Transverse colon (tissue), 4 donors: ENCODE measurements at regions not wholly inside any gene's neighbourhood (a gene's known extent, or its start where the extent isn't known, plus 50 kb on each side); places are given as distances from the start of the nearest gene placed in this dataset.

Source experiments
- DNase-seq: peaks from one replicate; pipeline ENCODE4 v3.0.0-alpha.2; 2019
- H3K27ac ChIP-seq, 4 donors: fragments of 200-600 bp; sonication (generic); 2 replicates each; pipeline ENCODE4 v1.5.1; 2016 to 2018; ENCODE audit warnings: inconsistent platforms in 4 of 4
- H3K27me3 ChIP-seq: fragments of 200-600 bp; sonication (generic); 2 replicates; pipeline ENCODE4 v1.5.1; 2017; ENCODE audit warnings: inconsistent platforms
- H3K36me3 ChIP-seq, 4 donors: fragments of 200-600 bp; sonication (generic); 2 replicates each; pipeline ENCODE4 v1.5.1; 2017 to 2019; ENCODE audit warnings: inconsistent platforms in 4 of 4
- H3K4me1 ChIP-seq, 4 donors: fragments of 200-600 bp; sonication (generic); 2 replicates each; pipeline ENCODE4 v1.5.1; 2017 to 2020; ENCODE audit warnings: inconsistent platforms in 4 of 4
- H3K4me3 ChIP-seq, 4 donors: fragments of 200-600 bp; sonication (generic); 1 replicate in 1 of 4; 2 replicates in 3 of 4; pipeline versions ENCODE4 v1.5.1 to v1.6.1; 2017 to 2019; ENCODE audit warnings: inconsistent platforms in 4 of 4
- H3K9me3 ChIP-seq, 2 donors: fragments of 200-600 bp; sonication (generic); 2 replicates each; pipeline ENCODE4 v1.5.1; 2017 to 2019; ENCODE audit warnings: inconsistent platforms in 2 of 2
- EP300 ChIP-seq: sonication (generic); formaldehyde crosslinking; IDR thresholded peaks from one replicate; pipeline ENCODE4 v1.6.1; 2017; ENCODE audit warnings: antibody characterized with exemption, low read depth
- POLR2A ChIP-seq: fragments of 450-650 bp; IDR thresholded peaks from one replicate; pipeline ENCODE4 v1.6.1; 2016; ENCODE audit warnings: antibody characterized with exemption, mild to moderate bottlenecking, moderate library complexity
- POLR2AphosphoS5 ChIP-seq, 3 donors: sonication (generic); formaldehyde crosslinking; IDR thresholded peaks; one replicate each; pipeline ENCODE4 v1.6.1; 2016; ENCODE audit warnings: antibody characterized with exemption in 3 of 3
- WGBS, 2 donors: methylation state at CpG; one replicate each; pipeline ENCODE4 v1.1.5; 2018; ENCODE audit warnings: low coverage in 1 of 2; 5-methylcytosine and 5-hydroxymethylcytosine counted together
- in situ Hi-C, 4 donors: fragments of 200-750 bp; cut with MboI; loops; one replicate each; pipeline versions ENCODE4 v1.15.0 to v1.15.1; 2017; ENCODE audit warnings: low sequenced_read_pairs in 3 of 4, low pct_ligation_motif_present in 1 of 4, low pct_unique_long_range_greater_than_20kb in 1 of 4
- intact Hi-C: fragments of 100-400 bp; cut with DNase I; formaldehyde crosslinking; loops from one replicate; pipeline ENCODE4 v1.15.1; 2023; ENCODE audit warnings: low total_unique reads
- TF ChIP-seq, protein P1 (sequence below), 5 experiments: fragments of 200-600 bp in 3 of 5; fragments of 450-650 bp in 2 of 5; sonication (generic) in 3 of 5; IDR thresholded peaks; 1 replicate in 2 of 5; 2 replicates in 3 of 5; pipeline ENCODE4 v1.5.1; 2016 to 2017; ENCODE audit warnings: antibody characterized with exemption in 5 of 5, inconsistent platforms in 3 of 5, mild to moderate bottlenecking in 2 of 5, moderate library complexity in 1 of 5

DNA sequence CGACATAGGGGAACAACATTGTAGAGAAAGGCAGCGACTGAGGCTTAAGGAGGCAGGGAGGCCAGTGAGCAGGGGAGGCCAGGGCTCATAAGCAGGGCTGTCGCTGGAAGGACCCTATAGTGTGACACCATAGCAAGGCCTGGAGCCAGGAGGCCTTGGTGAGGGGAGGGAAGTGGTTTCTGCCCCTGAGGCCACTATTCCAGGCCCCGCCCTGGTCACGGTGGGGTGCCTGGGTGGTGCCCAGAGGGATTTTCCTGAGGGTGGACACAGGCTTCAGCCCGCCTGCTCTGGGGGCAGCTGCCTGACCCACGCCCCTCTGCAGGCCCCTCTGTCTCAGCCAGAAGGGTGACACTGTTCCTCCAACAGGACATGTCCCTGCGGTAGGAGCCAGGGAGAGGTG lies 147.8 kb upstream of the IQSEC1 start:
- 73% methylated on average over 8 of the region's 8 CpGs; no CpG with 5 or more reads in 1 of the 2 donors for WGBS, 2 donors
- no peak overlapping the region for H3K4me3 ChIP-seq
- in situ Hi-C loops (no loop called here), intact Hi-C loops (no loop called here)
- H3K9me3 ChIP-seq, result no peaks in the 10 kb centered on the region
- no peak overlapping the region for H3K27ac ChIP-seq
- no peaks in the 10 kb centered on the region for H3K27me3 ChIP-seq
- DNase-seq, result no peak
- no peaks in the 10 kb centered on the region for H3K4me1 ChIP-seq
- no peaks in the 10 kb centered on the region for H3K36me3 ChIP-seq
- TF ChIP-seq POLR2AphosphoS5 (IDR thresholded peaks at IDR 0.05) (no peak), EP300 (no peak), POLR2A (no peak)
- TF ChIP-seq, protein P1, sequence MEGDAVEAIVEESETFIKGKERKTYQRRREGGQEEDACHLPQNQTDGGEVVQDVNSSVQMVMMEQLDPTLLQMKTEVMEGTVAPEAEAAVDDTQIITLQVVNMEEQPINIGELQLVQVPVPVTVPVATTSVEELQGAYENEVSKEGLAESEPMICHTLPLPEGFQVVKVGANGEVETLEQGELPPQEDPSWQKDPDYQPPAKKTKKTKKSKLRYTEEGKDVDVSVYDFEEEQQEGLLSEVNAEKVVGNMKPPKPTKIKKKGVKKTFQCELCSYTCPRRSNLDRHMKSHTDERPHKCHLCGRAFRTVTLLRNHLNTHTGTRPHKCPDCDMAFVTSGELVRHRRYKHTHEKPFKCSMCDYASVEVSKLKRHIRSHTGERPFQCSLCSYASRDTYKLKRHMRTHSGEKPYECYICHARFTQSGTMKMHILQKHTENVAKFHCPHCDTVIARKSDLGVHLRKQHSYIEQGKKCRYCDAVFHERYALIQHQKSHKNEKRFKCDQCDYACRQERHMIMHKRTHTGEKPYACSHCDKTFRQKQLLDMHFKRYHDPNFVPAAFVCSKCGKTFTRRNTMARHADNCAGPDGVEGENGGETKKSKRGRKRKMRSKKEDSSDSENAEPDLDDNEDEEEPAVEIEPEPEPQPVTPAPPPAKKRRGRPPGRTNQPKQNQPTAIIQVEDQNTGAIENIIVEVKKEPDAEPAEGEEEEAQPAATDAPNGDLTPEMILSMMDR (IDR thresholded peaks at IDR 0.05), result no peak

DNA sequence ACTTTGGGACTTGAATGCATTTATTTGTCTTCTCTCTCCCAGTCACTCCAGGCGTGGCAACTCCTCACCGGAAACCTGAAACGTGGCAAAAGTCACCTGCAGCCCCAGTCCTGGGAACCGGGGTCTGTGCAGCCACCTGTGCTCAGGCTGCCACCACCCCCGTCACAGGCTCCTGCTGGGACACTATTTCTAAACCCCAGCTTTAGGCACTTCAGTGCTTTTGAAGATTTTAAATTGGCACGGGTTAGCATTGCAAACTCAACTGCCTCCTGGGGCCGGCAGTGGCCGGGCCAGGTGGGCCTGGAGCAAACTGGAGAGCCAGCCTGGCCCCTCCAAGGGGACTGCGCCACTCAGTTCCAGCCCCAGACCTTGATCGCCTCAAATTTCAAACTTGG lies 146.7 kb upstream of the IQSEC1 start:
- no peak for TF ChIP-seq POLR2AphosphoS5 (IDR thresholded peaks at IDR 0.05)
- TF ChIP-seq EP300, result no peak
- TF ChIP-seq, protein P1 (IDR thresholded peaks at IDR 0.05), result no peak
- no peak for TF ChIP-seq POLR2A
- no peaks in the 10 kb centered on the region for H3K36me3 ChIP-seq
- H3K9me3 ChIP-seq, result no peaks in the 10 kb centered on the region
- H3K27me3 ChIP-seq, result no peaks in the 10 kb centered on the region
- intact Hi-C loops (no loop called here), in situ Hi-C loops (no loop called here)
- no peak overlapping the region for H3K27ac ChIP-seq
- WGBS, 2 donors, result 70% methylated on average over 10 of the region's 10 CpGs; no CpG with 5 or more reads in 1 of the 2 donors
- H3K4me1 ChIP-seq, result no peaks in the 10 kb centered on the region
- no peak for DNase-seq
- no peak overlapping the region for H3K4me3 ChIP-seq

DNA sequence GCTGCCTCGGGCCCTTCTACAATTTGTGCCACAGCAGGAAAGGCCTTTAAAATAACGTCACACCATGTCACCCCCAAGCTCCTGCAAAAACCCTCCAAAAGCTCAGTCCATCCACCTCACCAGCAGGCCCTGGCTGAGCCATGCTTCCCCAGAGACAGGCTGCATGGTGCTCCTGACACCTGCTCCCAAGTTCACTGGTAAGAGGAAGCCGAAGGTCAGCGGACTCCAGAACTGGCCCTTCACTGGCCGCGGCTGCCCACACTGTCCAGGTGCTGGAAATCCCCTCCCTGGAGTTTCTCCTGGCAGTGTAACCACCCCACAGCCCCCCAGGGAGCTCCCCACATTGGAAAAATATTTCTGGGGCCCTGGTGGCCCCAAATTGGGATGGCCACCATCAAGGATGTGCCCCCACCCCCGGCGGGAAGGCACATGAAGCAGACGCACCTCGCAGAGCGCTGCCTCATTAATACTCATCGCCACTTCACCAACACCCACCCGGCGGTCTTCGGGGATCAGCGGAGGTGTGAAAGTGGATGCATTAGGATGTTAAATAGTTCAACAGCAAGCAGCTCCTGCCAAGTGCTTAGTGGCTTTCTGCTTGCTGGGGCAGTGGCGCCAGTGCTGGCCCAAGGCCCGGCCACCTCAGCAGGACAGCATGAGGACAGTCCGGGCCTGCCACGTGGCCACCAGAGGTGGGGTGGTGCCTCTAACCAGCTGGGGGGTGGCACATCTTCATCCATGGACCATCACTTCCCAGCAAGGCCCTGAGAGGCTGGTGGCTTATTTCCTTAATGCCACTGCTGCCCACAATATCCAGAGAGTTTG lies 146.1 kb upstream of the IQSEC1 start:
- intact Hi-C loops (no loop called here), in situ Hi-C loops (no loop called here)
- Histone ChIP-seq H3K27me3 (no peaks in the 10 kb centered on the region), H3K4me1 (no peaks in the 10 kb centered on the region), H3K4me3 (no peak overlapping the region), H3K9me3 (no peaks in the 10 kb centered on the region), H3K27ac (no peak overlapping the region), H3K36me3 (no peaks in the 10 kb centered on the region)
- 86% methylated on average over 17 of the region's 20 CpGs; no CpG with 5 or more reads in 1 of the 2 donors for WGBS, 2 donors
- TF ChIP-seq EP300 (no peak), POLR2AphosphoS5 (IDR thresholded peaks at IDR 0.05) (no peak), POLR2A (no peak)
- TF ChIP-seq, protein P1 (IDR thresholded peaks at IDR 0.05), result no peak
- no peak for DNase-seq

DNA sequence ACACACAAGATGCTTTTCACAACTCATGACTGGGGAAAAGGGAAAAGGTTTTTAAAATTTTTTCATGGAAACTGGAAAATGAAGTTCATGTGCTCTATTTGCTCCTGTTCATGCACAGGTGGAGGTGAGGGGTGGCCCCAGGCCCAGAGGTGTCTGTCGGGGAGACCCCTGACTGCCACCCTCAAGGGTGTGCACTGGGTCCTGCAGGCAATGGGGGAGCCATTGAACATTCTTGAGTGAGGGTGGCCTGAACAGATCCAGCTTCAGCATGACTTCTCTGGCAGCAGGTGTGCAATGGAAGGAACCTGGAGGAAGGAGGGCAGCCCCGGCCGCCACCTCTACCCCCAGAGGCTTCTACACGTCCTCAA lies 145.3 kb upstream of the IQSEC1 start:
- DNase-seq, result no peak
- Histone ChIP-seq H3K27ac (no peak overlapping the region), H3K36me3 (no peaks in the 10 kb centered on the region), H3K27me3 (no peaks in the 10 kb centered on the region), H3K9me3 (no peaks in the 10 kb centered on the region), H3K4me3 (no peak overlapping the region), H3K4me1 (no peaks in the 10 kb centered on the region)
- intact Hi-C loops, result no loop called here
- WGBS, 2 donors, result 72% methylated on average over 4 of the region's 4 CpGs; no CpG with 5 or more reads in 1 of the 2 donors
- TF ChIP-seq POLR2AphosphoS5 (IDR thresholded peaks at IDR 0.05), result no peak
- TF ChIP-seq, protein P1 (IDR thresholded peaks at IDR 0.05), result no peak
- no peak for TF ChIP-seq EP300
- TF ChIP-seq POLR2A, result no peak
- in situ Hi-C loops, result no loop called here
